Pancreas (tissue), 10 donors: ENCODE measurements at regions not wholly inside any gene's neighbourhood (a gene's known extent, or its start where the extent isn't known, plus 50 kb on each side); places are given as distances from the start of the nearest gene placed in this dataset.

Experiments used
- ATAC-seq, 4 donors: fragments of 200-7000 bp; cut with Tn5 transposase; one replicate each; pipeline versions ENCODE4 v1.8.0 to v1.9.1; 2020; ENCODE audit warnings: mild to moderate bottlenecking in 4 of 4, moderate library complexity in 4 of 4
- DNase-seq, 6 donors: peaks; one replicate each; pipeline ENCODE4 v3.0.0-alpha.2; 2020
- FAIRE-seq: peaks from 2 replicates; lab custom pipeline; 2012; peaks lifted over from hg19 to GRCh38; lab: Jason Lieb, UNC
- H3K27ac ChIP-seq, 4 donors: fragments of 200-600 bp; sonication (generic); 1 replicate in 3 of 4; 2 replicates in 1 of 4; pipeline versions ENCODE4 v1.5.0 to v1.8.0; 2020
- H3K27me3 ChIP-seq, 4 donors: fragments of 200-600 bp; one replicate each; pipeline ENCODE4 v1.8.0; 2021
- H3K36me3 ChIP-seq, 3 donors: fragments of 200-600 bp; sonication (generic) in 1 of 3; one replicate each; pipeline versions ENCODE4 v1.5.0 to v1.8.0; 2020 to 2021
- H3K4me1 ChIP-seq, 3 donors: fragments of 200-600 bp; one replicate each; pipeline ENCODE4 v1.8.0; 2021
- H3K4me3 ChIP-seq, 4 donors: fragments of 200-600 bp; sonication (generic) in 2 of 4; one replicate each; pipeline versions ENCODE4 v1.5.0 to v1.8.0; 2020 to 2021
- H3K9me3 ChIP-seq, 4 donors: fragments of 200-600 bp; one replicate each; pipeline ENCODE4 v1.8.0; 2021
- WGBS, 2 donors: extraction: QIAGEN DNeasy Blood & Tissue Kit; methylation state at CpG; one replicate each; pipeline ENCODE4 v1.1.7; 2013; 5-methylcytosine and 5-hydroxymethylcytosine counted together
- intact Hi-C, 3 donors: fragments of 100-400 bp; cut with DNase I; formaldehyde crosslinking; loops; one replicate each; pipeline versions ENCODE4 v1.11.1 to v1.14.2; 2022
- TF ChIP-seq, protein P1 (sequence below), 4 donors: fragments of 200-600 bp; sonication (generic) in 3 of 4; IDR thresholded peaks; one replicate each; pipeline versions ENCODE4 v1.5.0 to v1.8.0; 2021; ENCODE audit warnings: antibody characterized with exemption in 4 of 4
- donor health status: healthy with polysubstance abuse.
- donor health status: DM: no; HTN: no; CAD: no; lungs with moderate emphysema.
- donor health status: DM: no; HTN: no; CAD: no.
- donor health status: control.
- donor health status: control.
- donor health status: Bipolar disorder and iron deficiency.
- donor health status: DM: yes; HTN: yes; CAD: no.
- donor health status: DM: no; HTN: no; CAD: no.
- donor health status: DM: no; HTN: no; CAD: no.
- donor health status: DM: yes; HTN: yes; CAD: no.

DNA sequence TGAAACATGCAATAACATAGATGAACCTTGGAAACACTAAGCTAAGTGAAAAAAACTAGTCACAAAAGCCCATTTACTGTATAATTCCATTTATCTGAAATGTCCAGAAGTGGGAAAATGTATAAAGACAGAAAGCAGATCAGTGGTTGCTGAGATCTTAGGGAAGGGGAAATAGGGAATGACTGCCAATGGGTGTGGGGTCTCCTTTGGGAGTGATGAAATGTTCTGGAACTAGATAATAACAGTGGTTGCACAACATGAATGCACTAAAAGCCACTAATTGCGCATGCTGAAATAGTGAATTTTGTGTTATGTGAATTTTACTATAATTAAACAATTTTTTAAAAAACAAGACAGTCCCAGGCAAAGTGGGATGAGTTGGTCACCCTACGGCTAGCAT lies 472.8 kb downstream of the CCDC171 start:
- H3K27ac ChIP-seq = no peak overlapping the region
- H3K4me3 ChIP-seq = no peak overlapping the region
- intact Hi-C loops = no loop called here
- WGBS, 2 donors = 85 to 89% methylated on average over 2 of the region's 2 CpGs
- no peak for ATAC-seq
- DNase-seq = no peak
- TF ChIP-seq, protein P1, sequence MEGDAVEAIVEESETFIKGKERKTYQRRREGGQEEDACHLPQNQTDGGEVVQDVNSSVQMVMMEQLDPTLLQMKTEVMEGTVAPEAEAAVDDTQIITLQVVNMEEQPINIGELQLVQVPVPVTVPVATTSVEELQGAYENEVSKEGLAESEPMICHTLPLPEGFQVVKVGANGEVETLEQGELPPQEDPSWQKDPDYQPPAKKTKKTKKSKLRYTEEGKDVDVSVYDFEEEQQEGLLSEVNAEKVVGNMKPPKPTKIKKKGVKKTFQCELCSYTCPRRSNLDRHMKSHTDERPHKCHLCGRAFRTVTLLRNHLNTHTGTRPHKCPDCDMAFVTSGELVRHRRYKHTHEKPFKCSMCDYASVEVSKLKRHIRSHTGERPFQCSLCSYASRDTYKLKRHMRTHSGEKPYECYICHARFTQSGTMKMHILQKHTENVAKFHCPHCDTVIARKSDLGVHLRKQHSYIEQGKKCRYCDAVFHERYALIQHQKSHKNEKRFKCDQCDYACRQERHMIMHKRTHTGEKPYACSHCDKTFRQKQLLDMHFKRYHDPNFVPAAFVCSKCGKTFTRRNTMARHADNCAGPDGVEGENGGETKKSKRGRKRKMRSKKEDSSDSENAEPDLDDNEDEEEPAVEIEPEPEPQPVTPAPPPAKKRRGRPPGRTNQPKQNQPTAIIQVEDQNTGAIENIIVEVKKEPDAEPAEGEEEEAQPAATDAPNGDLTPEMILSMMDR (IDR thresholded peaks at IDR 0.05) = no peak
- no peaks in the 10 kb centered on the region for H3K27me3 ChIP-seq
- no peaks in the 10 kb centered on the region for H3K36me3 ChIP-seq
- no peaks in the 10 kb centered on the region for H3K9me3 ChIP-seq
- no peaks in the 10 kb centered on the region for H3K4me1 ChIP-seq
- FAIRE-seq = no peak

DNA sequence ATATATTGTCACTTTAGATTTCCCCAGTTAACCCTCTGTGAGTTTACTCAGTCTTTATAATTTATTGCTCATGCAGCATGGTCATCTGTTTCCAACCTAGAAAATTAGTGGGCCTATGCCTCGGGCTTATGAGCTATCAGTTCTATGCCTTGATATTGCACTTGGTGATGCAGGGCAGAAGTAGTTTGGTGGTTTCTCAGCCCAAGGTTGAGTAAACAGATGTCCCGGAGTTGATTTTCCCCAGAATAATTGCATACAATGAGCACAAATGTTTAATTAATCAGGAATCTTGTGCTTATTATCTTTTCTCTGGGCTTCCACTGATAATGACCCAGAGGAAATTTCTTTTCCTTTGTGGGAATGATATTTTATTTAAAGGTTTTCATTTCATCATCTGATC lies 474.0 kb downstream of the CCDC171 start:
- no peak for FAIRE-seq
- 54 to 74% methylated on average over 2 of the region's 2 CpGs for WGBS, 2 donors
- intact Hi-C loops = no loop called here

DNA sequence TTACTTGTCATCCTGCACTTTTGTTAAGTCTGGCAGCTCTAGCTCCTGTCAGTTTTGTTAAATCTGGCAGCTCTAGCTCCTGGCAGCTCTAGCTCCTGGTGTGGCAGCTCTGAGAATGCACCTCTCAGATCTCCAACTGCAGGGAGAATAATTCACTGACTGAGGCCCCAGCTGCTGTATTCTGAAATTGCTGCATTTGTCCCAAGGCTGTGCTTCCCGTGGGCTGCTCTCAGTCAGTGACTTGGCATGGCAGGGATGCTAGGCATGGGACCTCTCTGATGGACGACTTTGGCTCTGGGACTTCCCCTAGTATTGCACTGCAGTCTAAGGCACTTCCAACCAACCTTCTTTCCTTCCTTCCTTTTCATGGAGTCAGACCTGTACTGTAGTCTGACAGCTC lies 475.7 kb downstream of the CCDC171 start:
- TF ChIP-seq, protein P1 (IDR thresholded peaks at IDR 0.05) = no peak
- 46 to 48% methylated on average over 2 of the region's 2 CpGs for WGBS, 2 donors
- Histone ChIP-seq H3K4me3 (no peak overlapping the region), H3K4me1 (no peaks in the 10 kb centered on the region), H3K27me3 (no peaks in the 10 kb centered on the region), H3K36me3 (no peaks in the 10 kb centered on the region), H3K9me3 (no peaks in the 10 kb centered on the region), H3K27ac (no peak overlapping the region)
- intact Hi-C loops = no loop called here
- FAIRE-seq = no peak
- ATAC-seq = no peak
- no peak for DNase-seq

More for the DNA sequence above, 474.0 kb downstream of the CCDC171 start:
- Histone ChIP-seq H3K4me1 (no peaks in the 10 kb centered on the region), H3K36me3 (no peaks in the 10 kb centered on the region), H3K9me3 (no peaks in the 10 kb centered on the region), H3K27me3 (no peaks in the 10 kb centered on the region), H3K4me3 (no peak overlapping the region), H3K27ac (no peak overlapping the region)
- TF ChIP-seq, protein P1 (IDR thresholded peaks at IDR 0.05) = no peak
- DNase-seq (no peak), ATAC-seq (no peak)

DNA sequence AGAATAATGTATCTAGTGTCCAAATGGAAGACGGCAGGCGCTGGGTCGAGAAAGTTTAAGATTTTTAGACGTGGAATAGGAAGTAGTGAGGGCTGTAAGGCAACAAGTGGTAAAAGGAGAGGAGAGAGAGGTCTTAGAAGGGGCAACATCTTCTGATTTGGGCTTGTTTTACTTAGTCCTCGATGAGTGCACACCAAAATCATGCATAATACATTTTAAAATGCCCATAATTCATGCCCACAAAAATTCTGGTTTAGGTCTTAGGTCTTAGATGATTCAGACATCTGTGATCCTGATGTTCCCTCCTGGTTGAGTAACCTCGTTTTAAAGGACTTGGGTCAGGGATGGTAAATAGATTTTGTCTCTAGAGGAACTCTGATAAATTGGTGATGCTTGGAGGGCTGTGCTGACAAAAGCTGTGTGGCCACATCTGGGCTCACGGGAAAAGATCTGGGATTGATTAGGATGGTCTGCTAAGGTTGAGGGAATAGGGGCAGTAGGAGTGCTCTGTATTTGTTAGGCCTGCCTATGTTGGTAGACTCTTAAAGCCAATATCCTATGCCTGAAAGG lies 476.3 kb downstream of the CCDC171 start:
- intact Hi-C loops = no loop called here
- FAIRE-seq (no peak), ATAC-seq (no peak), DNase-seq (no peak)
- H3K4me3 ChIP-seq = no peak overlapping the region
- H3K27ac ChIP-seq = no peak overlapping the region
- H3K4me1 ChIP-seq = no peaks in the 10 kb centered on the region
- no peaks in the 10 kb centered on the region for H3K9me3 ChIP-seq
- no peaks in the 10 kb centered on the region for H3K36me3 ChIP-seq
- 68 to 82% methylated on average over 7 of the region's 7 CpGs for WGBS, 2 donors
- TF ChIP-seq, protein P1 (IDR thresholded peaks at IDR 0.05) = no peak
- H3K27me3 ChIP-seq = no peaks in the 10 kb centered on the region

DNA sequence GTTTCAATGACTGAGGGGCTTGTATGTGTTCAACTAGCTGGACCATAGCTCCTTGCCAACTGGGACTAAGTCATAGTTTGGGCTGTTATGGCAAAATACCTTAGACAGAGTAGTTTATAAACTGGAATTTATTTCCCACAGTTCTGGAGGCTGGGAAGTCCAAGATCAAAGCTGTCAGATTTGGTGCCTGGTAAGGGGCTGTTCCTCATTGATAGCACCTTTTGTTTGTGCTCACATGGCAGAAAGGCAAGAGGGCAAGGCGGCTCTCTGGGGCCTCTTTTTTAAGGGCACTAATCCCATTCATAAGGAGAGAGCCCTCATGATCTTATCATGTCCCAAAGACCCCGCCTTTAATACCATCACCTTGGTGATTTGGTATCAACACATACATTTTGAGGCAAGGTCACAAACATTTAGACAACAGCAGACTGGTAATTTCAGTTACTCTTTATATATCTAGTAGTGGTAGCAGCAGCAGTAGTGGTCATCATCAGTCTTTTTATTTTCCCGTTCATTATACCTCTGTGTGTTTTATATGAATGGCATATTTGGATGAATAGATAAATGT lies 477.0 kb downstream of the CCDC171 start:
- H3K27ac ChIP-seq = no peak overlapping the region
- DNase-seq = no peak
- intact Hi-C loops = no loop called here
- no peak overlapping the region for H3K4me3 ChIP-seq
- no peak for ATAC-seq
- no peaks in the 10 kb centered on the region for H3K36me3 ChIP-seq
- H3K27me3 ChIP-seq = no peaks in the 10 kb centered on the region
- 89 to 95% methylated on average over 3 of the region's 3 CpGs for WGBS, 2 donors
- H3K4me1 ChIP-seq = no peaks in the 10 kb centered on the region
- no peaks in the 10 kb centered on the region for H3K9me3 ChIP-seq
- TF ChIP-seq, protein P1 (IDR thresholded peaks at IDR 0.05) = no peak
- no peak for FAIRE-seq
